SK-N-SH (cell line): ENCODE measurements at regions not wholly inside any gene's neighbourhood (a gene's known extent, or its start where the extent isn't known, plus 50 kb on each side); places are given as distances from the start of the nearest gene placed in this dataset.
A peak's percentile ranks its signal among the peaks of the same experiment; 100 is the strongest.

Source experiments
- CTCF ChIA-PET: fragments of 300-600, 350-600 bp; formaldehyde crosslinking; extraction: SDS; loops from one replicate; lab custom pipeline; 2021; lab: Yijun Ruan, JAX
- POLR2A ChIA-PET: fragments of 350-600 bp; sonication (Branson Sonifier 250); formaldehyde crosslinking; extraction: SDS; loops from one replicate; lab custom pipeline; 2020; ENCODE audit warnings: antibody characterized with exemption, inconsistent platforms; lab: Yijun Ruan, JAX
- DNase-seq: peaks from one replicate; pipeline ENCODE4 v3.0.0; 2012
- H2AFZ ChIP-seq: fragments of 200-600 bp; sonication (generic); 2 replicates; pipeline ENCODE4 v1.8.1; 2016; ENCODE audit warnings: antibody characterized with exemption, mild to moderate bottlenecking, low read depth
- H3F3A ChIP-seq: fragments of 200-600 bp; sonication (generic); replicated peaks from 2 replicates; pipeline ENCODE3; 2016; ENCODE audit warnings: antibody characterized with exemption, mild to moderate bottlenecking; ENCODE audit not compliant: insufficient read depth
- H3K27ac ChIP-seq, 2 experiments: fragments of 200-500 bp in 1 of 2; fragments of 200-600 bp in 1 of 2; sonication (Bioruptor generic) in 1 of 2; sonication (generic), shearing (Covaris generic) in 1 of 2; 2 replicates each; pipeline versions ENCODE4 v1.5.1 to v1.6.1; 2014 to 2016; ENCODE audit warnings: low read depth in 2 of 2, inconsistent platforms in 1 of 2, low read length in 1 of 2, mild to moderate bottlenecking in 1 of 2, mixed read lengths in 1 of 2
- H3K27me3 ChIP-seq: fragments of 200-600 bp; sonication (generic), shearing (Covaris generic); 2 replicates; pipeline ENCODE4 v1.6.1; 2016; ENCODE audit warnings: mixed run types; ENCODE audit not compliant: insufficient read depth
- H3K36me3 ChIP-seq, 2 experiments: fragments of 200-500 bp in 1 of 2; fragments of 200-600 bp in 1 of 2; sonication (Bioruptor generic) in 1 of 2; sonication (generic) in 1 of 2; replicated peaks in 1 of 2; 2 replicates each; pipeline versions ENCODE3 to v1.5.1; 2014 to 2016; ENCODE audit warnings: low read length in 1 of 2, mild to moderate bottlenecking in 1 of 2; ENCODE audit not compliant: insufficient read depth in 2 of 2, control insufficient read depth in 1 of 2
- H3K4me1 ChIP-seq, 2 experiments: fragments of 200-500 bp in 1 of 2; fragments of 200-600 bp in 1 of 2; sonication (Bioruptor generic) in 1 of 2; sonication (generic), shearing (Covaris generic) in 1 of 2; 2 replicates each; pipeline versions ENCODE4 v1.5.1 to v1.6.1; 2014 to 2016; ENCODE audit warnings: low read depth in 1 of 2, low read length in 1 of 2, mixed run types in 1 of 2; ENCODE audit not compliant: insufficient read depth in 2 of 2, control insufficient read depth in 1 of 2
- H3K4me2 ChIP-seq: fragments of 200-600 bp; sonication (generic), shearing (Covaris generic); 2 replicates; pipeline ENCODE4 v1.6.1; 2017; ENCODE audit warnings: mixed run types
- H3K4me3 ChIP-seq, 2 experiments: fragments of 200-500 bp in 1 of 2; fragments of 200-600 bp in 1 of 2; sonication (Bioruptor generic) in 1 of 2; sonication (generic), shearing (Covaris generic) in 1 of 2; 2 replicates each; pipeline versions ENCODE4 v1.5.1 to v1.8.1; 2014 to 2016; ENCODE audit warnings: low read depth in 2 of 2, inconsistent platforms in 1 of 2, low read length in 1 of 2, mild to moderate bottlenecking in 1 of 2, mixed read lengths in 1 of 2, moderate library complexity in 1 of 2
- H3K79me2 ChIP-seq: fragments of 200-600 bp; sonication (generic); 2 replicates; pipeline ENCODE4 v1.8.1; 2017; ENCODE audit warnings: mild to moderate bottlenecking; ENCODE audit not compliant: insufficient read depth
- H3K9ac ChIP-seq: fragments of 200-600 bp; sonication (generic); 2 replicates; pipeline ENCODE4 v1.6.1; 2017; ENCODE audit warnings: mixed run types
- H3K9me2 ChIP-seq: fragments of 200-600 bp; sonication (generic); 2 replicates; pipeline ENCODE4 v1.6.1; 2017; ENCODE audit warnings: mixed run types
- H3K9me3 ChIP-seq: fragments of 200-600 bp; sonication (generic); 2 replicates; pipeline ENCODE4 v1.6.1; 2017; ENCODE audit warnings: mixed run types, mild to moderate bottlenecking, moderate library complexity
- H4K20me1 ChIP-seq: fragments of 200-600 bp; sonication (generic); 2 replicates; pipeline ENCODE4 v1.6.1; 2017; ENCODE audit warnings: mild to moderate bottlenecking, mixed run types; ENCODE audit not compliant: insufficient read depth
- ELF1 ChIP-seq: IDR thresholded peaks from 2 replicates; pipeline ENCODE4 v1.4.0; 2012
- EP300 ChIP-seq, 2 experiments: IDR thresholded peaks; 2 replicates each; pipeline versions ENCODE4 v1.4.0 to v1.6.1; 2012; ENCODE audit warnings: borderline replicate concordance in 1 of 2, low read depth in 1 of 2, low read length in 1 of 2
- GATA2 ChIP-seq: sonication (generic); formaldehyde crosslinking; IDR thresholded peaks from 2 replicates; pipeline ENCODE4 v1.5.0; 2020; ENCODE audit warnings: mild to moderate bottlenecking, missing genetic modification reagents
- MEF2A ChIP-seq: IDR thresholded peaks from 2 replicates; pipeline ENCODE4 v1.4.0; 2012; ENCODE audit warnings: low read depth, borderline replicate concordance
- POLR2AphosphoS5 ChIP-seq: IDR thresholded peaks from 2 replicates; pipeline ENCODE4 v1.6.1; 2012; ENCODE audit warnings: low read depth, low read length
- RCOR1 ChIP-seq: fragments of 150-350 bp; IDR thresholded peaks from 2 replicates; pipeline ENCODE4 v1.6.1; 2017; ENCODE audit warnings: antibody characterized with exemption, low read length
- SIN3A ChIP-seq: IDR thresholded peaks from 2 replicates; pipeline ENCODE4 v1.6.1; 2012; ENCODE audit warnings: low read depth, mild to moderate bottlenecking, low read length, moderate library complexity, borderline replicate concordance
- SMC3 ChIP-seq: IDR thresholded peaks from 2 replicates; pipeline ENCODE4 v1.6.1; 2012; ENCODE audit warnings: low read depth, low read length, improper control_type of control experiment
- TAF1 ChIP-seq: IDR thresholded peaks from 2 replicates; pipeline ENCODE4 v1.6.1; 2012; ENCODE audit warnings: low read depth, mild to moderate bottlenecking, low read length, moderate library complexity, borderline replicate concordance
- USF1 ChIP-seq: IDR thresholded peaks from 2 replicates; pipeline ENCODE4 v1.4.0; 2012; ENCODE audit warnings: low read depth, borderline replicate concordance
- ZBTB33 ChIP-seq: IDR thresholded peaks from 2 replicates; pipeline ENCODE4 v1.4.0; 2012; ENCODE audit warnings: low read depth, borderline replicate concordance
- WGBS: methylation state at CpG from one replicate; pipeline ENCODE4 v1.1.6; 2017; ENCODE audit warnings: low lambda C conversion rate; 5-methylcytosine and 5-hydroxymethylcytosine counted together

- no peaks in the 10 kb centered on the region for H3K79me2 ChIP-seq
- no peak overlapping the region for H3K4me2 ChIP-seq
- no peaks in the 10 kb centered on the region for H3K9me2 ChIP-seq
- no peaks in the 10 kb centered on the region for H4K20me1 ChIP-seq
- H3K27ac ChIP-seq = no peak overlapping the region
- H3K9me3 ChIP-seq = no peaks in the 10 kb centered on the region
- H3K4me1 ChIP-seq = no peaks in the 10 kb centered on the region
- ChIA-PET CTCF (interaction anchor here (0.7 kb wide), 1 partner anchor 1140 kb away, joined by 3 read pairs; no protein-coding TSS in a partner anchor), POLR2A (no interaction called here)
- no peak overlapping the region for H2AFZ ChIP-seq
- H3K36me3 ChIP-seq = no peaks in the 10 kb centered on the region
- H3F3A ChIP-seq = no peaks in the 10 kb centered on the region
- 0 out of 2 replicates have a peak, but pooled peaks cover 3% of the 10 kb centered on the region for H3K27me3 ChIP-seq
- no peak overlapping the region for H3K9ac ChIP-seq
- no peak for TF ChIP-seq ELF1
- TF ChIP-seq RCOR1 = no peak
- TF ChIP-seq POLR2AphosphoS5 = no peak
- TF ChIP-seq SMC3 = no peak
- no peak for DNase-seq
- H3K4me3 ChIP-seq = no peak overlapping the region
These were observed 997.0 kb upstream of the ACVR2A start for GRCh38 chr2:146847846-146848245.

- Histone ChIP-seq H3K4me2 (no peak overlapping the region), H3K9me3 (no peaks in the 10 kb centered on the region), H3K27me3 (no peaks in the 10 kb centered on the region), H3K27ac (no peak overlapping the region), H4K20me1 (no peaks in the 10 kb centered on the region), H3K9ac (no peak overlapping the region), H2AFZ (peak overlapping the region; percentile 40; the same call in 1 of the 2 replicates), H3F3A (no peaks in the 10 kb centered on the region), H3K79me2 (no peaks in the 10 kb centered on the region)
- TF ChIP-seq SIN3A = no peak
- no peak for TF ChIP-seq USF1
- TF ChIP-seq MEF2A = no peak
- TF ChIP-seq TAF1 = no peak
- no peak for TF ChIP-seq ELF1
- no peak for TF ChIP-seq GATA2 (CRISPR knock-in tag)
- no peak for TF ChIP-seq EP300 (IDR thresholded peaks at IDR 0.05; ENCODE audit: borderline replicate concordance in 1 of 2, low read depth in 1 of 2, low read length in 1 of 2)
- TF ChIP-seq ZBTB33 = no peak
- TF ChIP-seq, all 33 proteins: peak for 0
- Histone ChIP-seq H3K4me3 (no peak overlapping the region), H3K36me3 (no peaks in the 10 kb centered on the region), H3K9me2 (no peaks in the 10 kb centered on the region), H3K4me1 (no peaks in the 10 kb centered on the region)
- WGBS = 6% methylated on average over 6 of the region's 6 CpGs
- ChIA-PET CTCF (interaction anchor here (1.5 kb wide), 1 partner anchor 14 kb away, joined by 3 read pairs; no protein-coding TSS in a partner anchor), POLR2A (no interaction called here)
- no peak for DNase-seq
These were observed 1000.4 kb upstream of the ACVR2A start for GRCh38 chr2:146844226-146844990.
